HG03378 (cell line): ENCODE measurements at regions not wholly inside any gene's neighbourhood (a gene's known extent, or its start where the extent isn't known, plus 50 kb on each side); places are given as distances from the start of the nearest gene placed in this dataset.
"Not testable (repeated sequence)": the region's sequence is repeated elsewhere in the genome, so short reads cannot be mapped to it uniquely, and the experiment has no call there.

Experiments
- ATAC-seq: cut with Tn5 transposase; IDR thresholded peaks from one replicate; pipeline ENCODE4 v1.9.1; 2021; ENCODE audit warnings: mild to moderate bottlenecking, moderate library complexity; ENCODE audit not compliant: unreplicated experiment

- no peak for ATAC-seq
These were observed 114.1 kb downstream of the GXYLT1 start for GRCh38 chr12:42030588-42030987.

GRCh38 chr12:42027546-42027945 lies 117.1 kb downstream of the GXYLT1 start:
- ATAC-seq: no peak

GRCh38 chr12:42024495-42024830 lies 120.2 kb downstream of the GXYLT1 start:
- ATAC-seq: no peak

- ATAC-seq: peak; percentile 87
These were observed 120.8 kb downstream of the GXYLT1 start for GRCh38 chr12:42023733-42024494.

GRCh38 chr12:42021937-42022336 lies 122.7 kb downstream of the GXYLT1 start:
- not testable (repeated sequence) for ATAC-seq

GRCh38 chr12:42021469-42021868 lies 123.2 kb downstream of the GXYLT1 start:
- ATAC-seq: no peak

- no peak for ATAC-seq
These were observed 124.4 kb downstream of the GXYLT1 start for GRCh38 chr12:42020226-42020625.

- no peak for ATAC-seq
These were observed 124.9 kb downstream of the GXYLT1 start for GRCh38 chr12:42019746-42020145.

- no peak for ATAC-seq
These were observed 127.6 kb downstream of the GXYLT1 start for GRCh38 chr12:42017051-42017450.

GRCh38 chr12:42015051-42015461 lies 129.6 kb downstream of the GXYLT1 start:
- ATAC-seq: no peak

- ATAC-seq: not testable (repeated sequence)
These were observed 132.2 kb downstream of the GXYLT1 start for GRCh38 chr12:42012501-42012900.

- no peak for ATAC-seq
These were observed 134.0 kb downstream of the GXYLT1 start for GRCh38 chr12:42010715-42011114.

GRCh38 chr12:42010257-42010656 lies 134.4 kb downstream of the GXYLT1 start:
- ATAC-seq: no peak

- no peak for ATAC-seq
These were observed 135.7 kb downstream of the GXYLT1 start for GRCh38 chr12:42008996-42009395.

- ATAC-seq: no peak
These were observed 141.6 kb downstream of the GXYLT1 start for GRCh38 chr12:42003031-42003430.

- ATAC-seq: no peak
These were observed 142.1 kb downstream of the GXYLT1 start for GRCh38 chr12:42002563-42002962.

GRCh38 chr12:41998436-41998835 lies 146.2 kb downstream of the GXYLT1 start:
- ATAC-seq: no peak

GRCh38 chr12:41993283-41993682 lies 151.4 kb downstream of the GXYLT1 start:
- no peak for ATAC-seq

GRCh38 chr12:41992692-41993215 lies 151.9 kb downstream of the GXYLT1 start:
- ATAC-seq: no peak

- no peak for ATAC-seq
These were observed 152.7 kb downstream of the GXYLT1 start for GRCh38 chr12:41992022-41992421.

GRCh38 chr12:41988715-41989114 lies 156.0 kb downstream of the GXYLT1 start:
- ATAC-seq: no peak

- ATAC-seq: not testable (repeated sequence)
These were observed 158.2 kb downstream of the GXYLT1 start for GRCh38 chr12:41986513-41986912.

- ATAC-seq: no peak
These were observed 160.8 kb downstream of the GXYLT1 start for GRCh38 chr12:41983856-41984255.
